ENCODE measurements at regions not wholly inside any gene's neighbourhood (a gene's known extent, or its start where the extent isn't known, plus 50 kb on each side); places are given as distances from the start of the nearest gene placed in this dataset.
"Not testable (repeated sequence)": the region's sequence is repeated elsewhere in the genome, so short reads cannot be mapped to it uniquely, and the experiment has no call there.

DNA sequence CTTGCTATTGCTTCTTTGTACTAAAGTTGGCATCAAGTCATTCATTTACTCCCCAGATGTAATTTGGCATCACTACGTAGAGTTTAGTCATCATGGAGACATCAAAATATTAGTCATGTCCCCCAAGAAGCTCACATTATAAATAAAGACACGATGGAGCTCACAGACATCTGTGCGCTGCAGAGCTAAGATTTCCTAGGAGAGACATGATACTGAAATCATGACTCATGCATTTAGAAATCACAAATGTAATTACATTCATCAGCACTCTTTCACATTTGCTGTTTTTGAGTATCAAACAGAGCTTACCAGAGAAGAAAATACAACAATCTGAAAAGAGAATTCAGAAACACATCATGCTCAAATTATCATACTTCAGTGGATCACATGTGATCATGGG lies 169.8 kb downstream of the LRIG3 start:
- no peak for DNase-seq

DNA sequence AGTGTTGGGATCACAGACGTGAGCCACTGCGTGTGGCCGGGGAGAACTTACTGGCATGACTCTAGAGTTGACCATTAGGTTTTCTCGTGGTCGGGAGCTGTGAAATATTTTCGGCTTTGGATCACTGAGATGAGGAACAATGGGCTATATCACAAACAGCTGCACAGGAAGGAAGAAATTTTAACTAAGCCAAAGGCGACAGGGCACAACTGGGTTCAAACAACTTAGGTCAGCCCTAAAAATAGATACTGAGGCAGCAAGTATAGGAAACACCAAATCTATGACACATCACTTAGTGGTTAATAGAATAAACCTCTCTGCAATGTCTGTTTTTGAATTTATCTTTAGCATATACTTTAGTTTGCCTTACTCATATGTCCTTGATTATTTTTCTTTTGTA lies 162.9 kb downstream of the LRIG3 start:
- DNase-seq, result no peak

DNA sequence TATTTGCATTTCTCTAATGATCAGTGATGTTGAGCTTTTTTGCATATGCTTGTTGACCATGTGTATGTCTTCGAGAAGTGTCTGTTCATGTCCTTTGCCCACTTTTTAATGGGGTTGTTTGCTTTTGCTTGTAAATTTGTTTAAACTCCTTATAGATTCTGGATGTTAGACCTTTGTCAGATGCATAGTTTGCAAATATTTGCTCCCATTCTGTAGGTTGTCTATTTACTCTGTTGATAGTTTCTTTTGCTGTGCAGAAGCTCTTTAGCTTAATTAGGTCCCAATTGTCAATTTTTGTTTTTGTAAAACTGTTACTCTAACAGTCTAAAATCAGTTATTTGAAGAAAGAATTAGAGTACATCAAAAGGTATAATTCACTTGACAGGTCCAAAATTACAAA lies 160.6 kb downstream of the LRIG3 start:
- not testable (repeated sequence) for DNase-seq

DNA sequence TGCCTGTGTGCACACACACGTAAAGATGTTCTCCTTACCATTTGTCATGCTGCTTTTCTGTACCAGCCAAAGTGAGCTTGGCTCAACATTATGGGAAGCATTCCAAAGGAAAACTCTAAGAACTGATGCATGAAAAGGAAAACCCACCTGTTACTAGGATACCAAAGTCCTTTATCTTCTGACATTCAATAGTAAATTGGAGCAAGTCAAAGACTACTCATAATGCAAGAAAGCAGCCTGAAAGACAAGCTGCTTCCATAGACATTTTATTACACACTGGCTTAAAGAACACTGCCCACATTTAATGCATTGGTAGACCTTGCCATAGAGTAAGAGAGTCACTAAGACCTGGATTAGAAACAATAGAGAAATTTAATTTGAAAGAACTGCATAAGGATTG lies 159.0 kb downstream of the LRIG3 start:
- DNase-seq, result no peak

DNA sequence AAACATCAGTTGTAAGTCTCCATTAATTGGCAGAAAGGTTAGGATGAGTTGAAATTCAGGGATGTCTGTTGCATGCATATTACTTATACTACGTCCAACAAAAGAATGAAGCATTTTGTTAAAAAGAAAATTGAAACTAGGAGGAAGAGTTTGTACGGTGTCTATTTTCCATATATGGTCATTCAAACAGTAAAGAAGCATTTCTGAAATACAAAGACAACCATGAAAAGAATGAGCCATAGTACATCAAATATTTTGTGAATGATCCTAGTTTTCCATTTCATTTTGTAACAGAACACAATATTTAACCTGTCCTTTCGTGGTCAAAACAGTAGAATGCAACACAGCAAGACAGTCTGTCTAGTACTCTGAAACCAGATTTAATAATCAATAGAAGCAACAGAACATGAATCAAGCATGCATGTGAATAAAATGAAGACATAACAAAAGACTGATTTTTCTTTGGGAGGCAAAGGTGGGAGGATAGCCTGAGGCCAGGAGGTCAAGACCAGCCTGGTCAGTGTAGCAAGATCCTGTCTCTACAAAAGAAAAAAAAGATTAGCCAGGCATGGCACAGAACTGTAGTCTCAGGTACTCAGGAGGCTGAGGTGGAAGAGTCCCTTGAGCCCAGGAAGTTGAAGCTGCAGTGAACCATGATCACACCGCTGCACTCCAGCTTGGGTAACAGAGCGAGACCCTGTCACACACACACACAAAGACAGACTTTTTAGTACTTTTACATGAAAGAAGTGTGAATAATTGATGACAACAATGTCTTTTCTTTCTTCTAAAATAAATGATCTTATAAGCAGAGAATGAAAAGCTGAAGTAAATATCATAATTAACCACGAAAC lies 156.0 kb downstream of the LRIG3 start:
- DNase-seq, result no peak

DNA sequence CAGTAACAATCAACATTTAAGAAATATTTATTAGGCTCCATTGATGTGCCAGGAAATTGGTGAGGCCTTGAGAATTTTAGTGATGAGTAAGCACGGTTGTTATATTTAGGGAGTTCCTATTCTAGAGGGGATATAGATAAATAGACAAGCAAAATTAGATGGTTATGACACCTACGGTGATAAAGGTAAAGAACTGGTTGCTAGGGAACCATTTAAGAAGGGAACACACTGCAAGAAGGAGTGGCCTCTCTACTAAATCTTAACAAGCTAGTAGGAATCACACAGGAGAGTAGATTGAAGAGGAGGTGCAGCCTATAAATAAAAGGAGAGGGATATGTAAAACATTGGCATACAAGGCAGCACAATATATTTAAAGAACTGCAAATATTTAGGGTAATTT lies 155.2 kb downstream of the LRIG3 start:
- no peak for DNase-seq

DNA sequence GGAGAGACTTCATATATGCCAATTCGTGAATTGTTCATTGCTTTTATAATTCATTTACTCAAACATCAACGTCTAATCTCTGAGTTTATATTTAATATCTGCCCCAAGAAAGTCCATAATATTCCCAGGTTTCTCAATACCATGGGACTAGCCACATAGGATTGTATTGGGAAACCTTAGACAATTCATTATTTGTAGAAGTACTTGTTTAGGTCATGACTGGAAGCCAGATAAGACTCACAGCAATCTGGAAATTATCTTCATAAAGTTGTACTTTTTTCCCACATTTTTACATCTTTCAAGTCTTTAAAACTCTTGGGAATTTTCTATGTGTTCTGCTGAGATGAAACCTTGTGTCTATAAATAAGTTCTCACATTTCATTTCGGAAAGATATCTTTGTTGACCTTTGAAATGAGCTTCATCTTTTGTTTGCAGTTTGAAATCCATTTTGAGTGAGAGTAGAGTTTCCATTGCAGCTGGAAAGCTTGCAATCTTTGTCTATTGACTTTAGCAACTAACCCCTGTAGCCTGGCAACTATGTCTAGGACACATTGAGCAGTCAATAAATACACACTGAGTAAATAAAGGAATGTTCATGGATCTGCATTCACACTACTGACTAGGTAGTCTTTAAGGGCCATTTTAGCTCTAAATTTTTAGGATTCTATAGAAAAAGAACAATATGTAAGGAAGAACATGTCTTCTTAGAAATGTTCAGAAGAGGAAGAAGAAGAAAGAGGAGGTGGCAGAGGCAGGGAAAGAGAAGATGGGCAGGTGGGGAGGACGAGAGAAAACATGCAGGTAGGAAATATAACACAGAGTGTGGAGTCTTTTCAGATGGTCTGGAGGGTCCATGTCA lies 154.4 kb downstream of the LRIG3 start:
- DNase-seq, result no peak

DNA sequence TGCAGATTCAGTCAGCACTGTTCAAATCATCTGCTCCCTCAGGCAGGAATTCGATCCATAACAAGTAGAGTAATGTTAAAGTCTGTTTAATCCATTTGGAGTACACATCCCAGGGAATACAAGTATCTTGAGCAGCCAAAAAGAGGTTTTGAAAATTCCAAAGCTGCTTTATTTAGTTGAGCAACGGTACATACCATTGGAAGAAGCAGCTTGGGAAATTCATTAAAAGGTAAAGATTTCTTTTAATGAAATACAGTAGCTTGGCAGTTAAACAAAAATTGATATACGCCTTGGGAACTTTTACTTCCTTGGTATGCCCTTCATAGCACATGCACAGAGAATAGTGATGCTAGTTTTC lies 153.8 kb downstream of the LRIG3 start:
- no peak for DNase-seq

DNA sequence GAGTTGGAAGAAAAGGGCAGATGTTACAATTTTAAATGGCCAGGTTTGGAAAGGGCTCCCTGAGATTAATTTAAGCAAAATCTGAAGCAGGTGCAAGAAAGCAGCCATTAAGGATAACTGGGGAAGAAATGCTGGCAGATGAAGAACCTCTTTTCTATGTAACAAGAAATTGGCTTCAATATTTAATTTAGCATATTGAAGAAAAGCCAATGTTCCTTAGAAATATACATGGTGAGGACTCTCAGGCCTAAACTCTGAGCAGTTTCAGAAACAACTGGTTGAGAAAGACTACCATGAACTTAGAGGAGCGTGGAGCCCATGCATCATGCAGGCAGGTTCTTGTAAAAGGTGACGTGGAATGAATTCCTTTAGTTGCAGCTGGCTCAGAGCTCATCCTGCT lies 152.8 kb downstream of the LRIG3 start:
- no peak for DNase-seq

DNA sequence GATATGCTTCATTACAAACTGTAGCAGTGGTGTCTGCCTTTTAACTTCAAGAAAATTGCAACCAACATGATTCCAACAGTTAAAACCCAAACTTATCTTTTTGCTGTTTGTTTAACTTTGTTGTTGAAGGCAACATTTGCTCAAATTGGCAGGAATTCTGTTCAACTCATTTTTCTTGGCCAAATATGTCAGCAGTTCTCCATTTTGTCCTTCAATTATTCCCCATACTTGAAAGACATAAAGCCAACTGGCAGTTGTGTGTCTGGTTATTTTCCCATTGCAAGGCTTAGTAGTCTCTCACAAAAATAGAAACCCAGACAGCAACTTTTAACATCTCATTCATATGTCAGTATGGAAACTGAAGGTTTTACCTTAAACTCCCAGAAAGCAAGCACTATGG lies 146.3 kb downstream of the LRIG3 start:
- no peak for DNase-seq

DNA sequence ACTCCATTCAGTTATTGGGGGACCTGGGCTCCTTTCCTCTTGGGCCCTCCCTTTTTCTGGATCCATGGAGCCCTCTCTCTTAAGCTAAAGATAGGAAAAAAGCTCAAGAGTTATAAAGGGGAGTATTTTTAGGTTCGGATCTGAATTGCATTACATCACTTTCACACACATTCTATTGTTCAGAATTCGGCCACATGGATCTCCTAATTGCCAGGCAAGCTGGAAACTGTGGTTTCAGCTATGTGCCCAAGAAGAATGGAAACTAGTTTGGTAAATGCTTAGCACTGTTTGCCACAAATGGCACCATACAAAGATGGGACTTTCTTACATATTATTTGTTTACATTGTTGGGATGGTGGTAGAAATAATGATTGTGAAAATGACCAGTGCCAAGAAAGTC lies 145.6 kb downstream of the LRIG3 start:
- DNase-seq, result no peak

DNA sequence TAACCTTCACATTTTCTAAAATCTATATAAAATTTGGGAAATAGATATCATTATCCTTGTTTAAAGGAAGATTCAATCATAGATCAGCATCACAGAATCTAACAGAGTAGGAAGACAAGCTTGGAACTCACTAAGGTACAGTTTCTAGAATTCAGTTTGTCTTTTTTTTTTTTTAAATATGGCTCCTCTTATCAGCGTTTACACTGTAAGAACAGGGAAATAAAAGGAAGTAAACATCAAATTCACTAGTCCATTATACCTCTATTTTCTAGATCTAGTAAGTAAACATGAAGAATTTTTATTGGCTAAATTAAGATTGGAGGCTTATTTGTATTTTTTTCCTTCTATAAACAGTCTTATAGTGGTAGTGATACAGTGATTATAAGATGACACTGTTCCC lies 144.9 kb downstream of the LRIG3 start:
- no peak for DNase-seq

DNA sequence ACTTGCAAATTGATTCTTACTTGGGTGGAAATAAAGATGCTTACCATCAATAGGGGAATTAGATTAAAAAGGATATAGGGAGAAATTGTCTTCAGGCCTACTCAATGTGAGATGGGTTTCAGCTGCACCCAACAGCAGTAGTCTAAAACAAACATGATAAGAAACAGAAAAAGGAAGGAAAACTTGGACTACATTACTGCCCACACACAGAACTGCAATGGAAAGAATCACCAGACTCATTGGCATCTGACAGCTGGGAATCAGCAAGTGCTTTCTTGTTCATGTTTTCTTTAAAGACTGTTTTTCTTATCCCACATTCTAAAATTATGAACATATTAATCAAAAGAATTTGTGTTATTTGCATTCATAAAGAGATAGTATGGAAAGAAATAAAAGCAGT lies 144.2 kb downstream of the LRIG3 start:
- no peak for DNase-seq

DNA sequence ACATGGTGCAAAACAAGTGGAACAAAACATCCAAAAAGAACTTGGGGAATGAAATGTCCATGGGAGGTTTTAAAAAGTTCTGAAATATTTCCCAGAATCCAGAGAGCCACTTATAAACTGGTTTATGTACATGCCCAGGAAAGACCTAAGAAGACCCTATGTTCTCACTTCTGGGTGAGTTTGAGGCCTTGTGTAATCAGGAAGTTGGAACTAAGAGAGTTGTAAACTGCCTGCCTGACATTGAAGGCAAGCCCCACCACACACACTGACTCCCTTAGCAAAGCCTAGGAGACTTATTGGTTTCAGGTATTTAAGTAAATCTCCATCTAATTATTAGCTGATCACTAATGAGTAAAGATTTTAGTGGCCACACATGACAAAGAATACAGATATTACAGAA lies 142.5 kb downstream of the LRIG3 start:
- DNase-seq, result no peak

DNA sequence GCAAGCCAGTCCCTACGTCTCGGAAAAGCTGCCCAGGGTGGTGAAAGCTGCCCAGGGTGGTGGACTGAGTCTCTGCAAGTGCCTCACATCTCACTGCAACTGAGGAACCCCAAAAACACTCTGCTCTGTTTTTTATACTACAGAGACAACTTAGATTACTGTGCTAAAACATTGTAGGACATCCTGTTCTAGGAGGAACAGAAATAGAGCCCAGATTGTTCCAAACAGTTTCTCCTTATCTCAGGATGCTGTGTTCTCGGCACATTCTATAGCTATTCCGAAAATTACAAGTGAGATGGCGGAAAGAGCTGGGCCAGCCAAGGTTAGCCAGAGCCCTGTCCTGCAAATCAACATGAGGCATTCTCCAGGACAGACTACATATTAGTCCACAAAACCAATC lies 138.7 kb downstream of the LRIG3 start:
- DNase-seq, result no peak

DNA sequence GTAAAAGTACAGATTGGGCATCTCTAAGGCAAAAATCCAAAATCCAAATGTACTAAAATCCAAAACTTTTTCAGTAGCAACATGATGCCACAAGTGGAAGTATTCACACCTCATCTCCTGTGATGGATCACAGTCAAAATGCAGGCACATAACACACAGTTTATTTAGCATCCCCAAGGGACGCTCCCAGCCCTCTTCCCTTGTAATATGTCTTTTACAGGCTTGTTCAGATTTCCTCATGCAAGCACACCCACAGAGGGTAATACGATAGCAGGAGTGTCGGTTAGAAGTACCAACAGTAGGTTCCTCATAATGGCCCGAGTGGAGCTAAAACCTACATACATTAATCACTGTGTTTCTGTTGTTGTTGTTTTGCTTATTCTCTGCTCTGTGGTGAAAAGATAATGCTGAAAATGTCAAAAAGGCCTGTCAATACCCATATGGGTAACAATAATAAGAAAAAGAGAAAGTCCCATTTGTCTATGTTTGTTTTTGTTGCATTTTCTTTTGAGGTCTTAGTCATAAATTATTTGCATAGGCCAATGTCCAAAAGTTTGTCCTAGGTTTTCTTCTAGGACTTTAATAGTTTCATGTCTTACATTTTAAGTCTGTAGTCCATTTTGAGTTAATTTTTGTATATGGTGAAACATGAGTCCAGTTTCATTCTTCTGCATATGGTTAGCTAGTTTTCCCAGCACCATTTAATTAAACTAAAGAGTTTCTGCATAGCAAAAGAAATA lies 133.1 kb downstream of the LRIG3 start:
- no peak for DNase-seq

DNA sequence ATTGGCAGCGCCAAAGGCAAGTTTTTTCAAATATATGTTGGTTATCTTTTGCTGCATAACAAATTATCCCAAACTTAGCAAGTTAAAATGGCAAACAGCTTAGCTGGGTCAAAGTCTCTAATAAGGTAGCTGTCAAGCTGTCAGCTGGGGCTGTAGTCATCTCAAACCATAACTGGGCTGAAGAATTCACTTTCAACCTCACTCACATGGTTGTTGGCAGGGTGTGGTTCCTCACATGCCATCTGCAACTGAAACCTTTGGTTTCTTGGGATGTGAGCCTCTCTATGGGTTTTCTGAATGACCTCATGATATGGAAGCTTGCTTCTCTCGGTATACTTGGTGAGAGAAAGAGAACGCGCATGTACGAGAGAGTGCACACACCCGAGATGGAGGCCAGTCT lies 125.4 kb downstream of the LRIG3 start:
- no peak for DNase-seq

DNA sequence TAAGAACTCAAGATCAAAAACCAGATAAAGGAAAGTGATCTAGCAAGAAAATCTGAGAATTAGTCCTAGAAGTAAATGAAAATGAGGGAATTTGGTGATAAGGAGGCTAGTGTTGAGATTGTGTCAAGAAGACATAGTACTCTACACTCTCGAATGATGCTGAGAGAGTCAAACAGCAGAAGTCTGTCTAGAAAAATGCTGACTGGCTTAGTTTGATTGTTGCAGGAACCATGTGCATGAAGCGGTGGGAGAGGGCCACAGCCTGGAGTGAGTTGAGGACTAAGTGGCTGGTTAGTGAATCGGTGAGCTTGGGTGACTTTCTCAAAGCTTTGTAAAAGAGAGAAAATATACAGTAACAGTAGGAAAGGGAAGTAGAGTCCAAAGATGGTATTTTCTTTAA lies 124.5 kb downstream of the LRIG3 start:
- DNase-seq, result no peak

DNA sequence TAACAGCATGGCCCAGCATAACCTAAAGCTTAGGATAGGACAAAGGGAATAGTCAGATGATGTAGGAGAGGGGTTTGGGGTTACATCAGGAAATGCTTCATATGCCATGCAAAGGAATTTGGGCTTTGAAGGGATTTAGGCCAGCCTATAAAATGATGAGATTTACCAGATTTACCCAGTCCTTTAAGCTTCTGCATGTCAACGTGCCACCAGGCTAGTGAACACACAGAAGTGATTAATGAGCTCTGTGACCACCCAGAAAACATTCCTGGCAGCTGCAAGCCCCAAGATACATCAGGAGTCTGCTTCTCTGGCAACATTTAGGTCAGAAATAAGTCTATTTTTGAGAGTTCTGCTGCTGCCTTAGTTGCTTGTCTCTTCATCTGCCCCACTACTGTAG lies 118.3 kb downstream of the LRIG3 start:
- DNase-seq, result no peak

DNA sequence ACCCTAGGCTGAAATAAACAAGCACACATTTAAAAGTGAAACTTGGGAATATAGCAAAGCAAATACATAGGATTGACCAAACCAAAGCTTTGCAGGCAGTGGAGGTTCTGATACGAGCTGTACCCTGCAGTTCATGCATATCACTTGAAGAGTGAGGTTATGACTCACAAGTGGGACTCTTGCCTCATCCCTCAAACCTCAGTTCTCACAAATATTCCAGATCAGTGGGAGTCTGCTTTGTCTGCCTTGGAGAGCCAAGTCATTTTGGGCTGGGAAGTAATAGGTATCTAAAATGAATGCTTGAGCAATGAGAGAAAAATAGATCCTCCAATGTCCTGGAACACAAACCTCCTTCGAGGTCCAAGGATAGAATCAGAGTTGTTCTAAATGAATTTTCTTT lies 116.4 kb downstream of the LRIG3 start:
- no peak for DNase-seq

DNA sequence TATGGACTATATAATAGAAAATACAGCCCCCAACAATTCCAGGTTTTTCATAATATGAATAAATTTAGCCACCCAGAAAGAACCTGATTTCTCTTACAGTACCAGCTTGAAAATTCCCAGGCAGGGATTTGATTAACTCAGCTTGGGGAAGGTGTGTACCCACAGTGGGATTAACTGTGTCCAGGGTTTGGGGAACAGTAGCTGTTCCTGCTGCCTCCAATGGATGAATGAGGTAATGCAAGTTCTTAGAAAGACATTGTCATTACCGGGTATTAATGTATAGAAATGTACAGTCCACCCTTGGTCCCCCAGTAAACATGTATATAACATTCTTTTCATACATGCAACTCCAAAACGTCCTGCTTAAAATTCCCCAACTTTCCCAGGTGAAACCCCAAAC lies 115.6 kb downstream of the LRIG3 start:
- DNase-seq, result no peak

DNA sequence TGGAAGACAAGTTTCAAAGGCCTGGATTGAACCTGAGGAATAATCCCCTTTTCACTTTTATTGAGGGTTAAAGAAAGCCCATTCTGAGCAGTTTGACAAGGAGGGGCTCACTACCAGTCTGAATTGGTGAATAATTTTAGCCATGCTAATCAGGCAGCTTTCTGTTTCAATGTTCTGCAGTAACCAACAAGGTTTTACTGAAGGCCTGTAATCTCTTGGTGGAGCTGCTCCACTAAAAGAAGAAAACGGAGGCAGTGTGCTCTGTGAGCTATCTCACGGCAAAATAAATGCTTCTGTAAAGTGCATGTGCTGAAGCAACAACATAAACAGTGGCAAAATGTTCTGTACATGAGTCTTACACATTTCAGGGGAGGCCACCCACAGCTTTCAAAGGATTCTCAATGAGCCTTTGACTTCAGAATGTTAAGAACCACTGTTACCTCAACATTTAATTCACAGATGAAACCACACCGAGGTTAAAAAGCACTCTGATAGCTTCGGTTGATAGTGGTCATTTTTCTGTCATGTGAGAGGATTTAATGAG lies 111.2 kb downstream of the LRIG3 start:
- DNase-seq, result no peak

DNA sequence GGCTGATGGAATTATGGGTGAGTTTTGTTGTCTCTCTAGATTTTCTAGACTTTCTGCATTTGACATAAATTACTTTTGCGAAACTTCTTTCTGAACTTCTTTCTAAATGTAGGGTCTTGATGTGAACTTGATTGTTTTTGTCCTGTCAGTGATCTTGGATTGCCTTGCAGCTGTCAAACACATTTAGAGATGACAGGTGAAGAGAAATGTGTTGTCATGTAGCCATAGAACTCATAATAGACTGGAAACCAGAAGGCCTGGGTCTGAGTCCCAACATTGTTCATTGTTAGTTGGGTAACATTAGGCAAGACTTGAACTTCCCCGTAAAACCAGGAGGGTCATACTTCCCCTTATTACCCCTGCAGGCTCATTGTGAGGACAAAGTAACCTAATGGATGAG lies 109.0 kb downstream of the LRIG3 start:
- DNase-seq, result no peak

DNA sequence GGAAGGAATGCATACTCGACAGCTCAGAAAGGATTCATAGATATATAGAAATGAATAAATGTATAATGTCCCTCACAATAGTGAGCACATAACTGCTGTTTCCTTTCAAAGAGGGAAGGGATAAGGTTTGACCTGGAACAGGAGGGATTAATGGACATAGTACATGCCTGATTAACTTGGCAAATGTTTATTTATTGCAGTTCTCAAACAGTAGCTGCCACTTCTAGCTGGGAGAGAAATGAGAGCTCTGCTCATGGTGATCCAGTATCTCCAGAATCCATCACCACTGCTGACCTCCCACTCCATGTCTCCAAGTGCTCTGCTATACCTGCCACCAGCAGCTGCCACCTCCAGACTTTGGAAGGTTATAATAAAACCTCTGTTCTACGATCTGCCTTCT lies 108.1 kb downstream of the LRIG3 start:
- DNase-seq, result no peak
